ENCODE measurements at regions not wholly inside any gene's neighbourhood (a gene's known extent, or its start where the extent isn't known, plus 50 kb on each side); places are given as distances from the start of the nearest gene placed in this dataset.

DNA sequence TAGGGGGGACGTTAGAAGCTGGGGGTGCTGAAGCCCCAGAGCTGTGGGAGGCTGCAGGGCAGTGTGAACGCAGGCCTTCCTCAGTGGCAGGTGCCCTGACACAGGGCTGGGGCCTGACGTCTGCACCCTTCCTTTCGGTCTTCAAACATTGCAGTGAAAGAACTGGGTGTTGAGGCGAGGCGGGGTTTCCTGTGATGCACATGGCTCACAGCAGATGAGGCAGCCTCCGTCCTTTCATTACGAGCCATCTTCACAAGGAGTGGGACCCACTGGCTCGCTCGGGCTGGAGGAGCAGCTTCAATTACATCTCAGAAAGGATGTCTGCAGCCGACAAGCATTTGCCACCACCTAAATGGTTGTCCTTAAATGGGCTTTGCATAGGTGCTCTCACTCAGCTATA is 180.3 kb upstream of the SHH start:
- in situ Hi-C loops (cut with MboI; ENCODE audit: low sequenced_read_pairs, unreplicated experiment) = no loop called here
- TF ChIP-seq, protein P1, sequence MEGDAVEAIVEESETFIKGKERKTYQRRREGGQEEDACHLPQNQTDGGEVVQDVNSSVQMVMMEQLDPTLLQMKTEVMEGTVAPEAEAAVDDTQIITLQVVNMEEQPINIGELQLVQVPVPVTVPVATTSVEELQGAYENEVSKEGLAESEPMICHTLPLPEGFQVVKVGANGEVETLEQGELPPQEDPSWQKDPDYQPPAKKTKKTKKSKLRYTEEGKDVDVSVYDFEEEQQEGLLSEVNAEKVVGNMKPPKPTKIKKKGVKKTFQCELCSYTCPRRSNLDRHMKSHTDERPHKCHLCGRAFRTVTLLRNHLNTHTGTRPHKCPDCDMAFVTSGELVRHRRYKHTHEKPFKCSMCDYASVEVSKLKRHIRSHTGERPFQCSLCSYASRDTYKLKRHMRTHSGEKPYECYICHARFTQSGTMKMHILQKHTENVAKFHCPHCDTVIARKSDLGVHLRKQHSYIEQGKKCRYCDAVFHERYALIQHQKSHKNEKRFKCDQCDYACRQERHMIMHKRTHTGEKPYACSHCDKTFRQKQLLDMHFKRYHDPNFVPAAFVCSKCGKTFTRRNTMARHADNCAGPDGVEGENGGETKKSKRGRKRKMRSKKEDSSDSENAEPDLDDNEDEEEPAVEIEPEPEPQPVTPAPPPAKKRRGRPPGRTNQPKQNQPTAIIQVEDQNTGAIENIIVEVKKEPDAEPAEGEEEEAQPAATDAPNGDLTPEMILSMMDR (IDR thresholded peaks at IDR 0.05; ENCODE audit: borderline replicate concordance, control extremely low read depth, extremely low read depth, insufficient read depth, missing control alignments) = no peak
- no peak for DNase-seq (ENCODE audit: low spot score)

DNA sequence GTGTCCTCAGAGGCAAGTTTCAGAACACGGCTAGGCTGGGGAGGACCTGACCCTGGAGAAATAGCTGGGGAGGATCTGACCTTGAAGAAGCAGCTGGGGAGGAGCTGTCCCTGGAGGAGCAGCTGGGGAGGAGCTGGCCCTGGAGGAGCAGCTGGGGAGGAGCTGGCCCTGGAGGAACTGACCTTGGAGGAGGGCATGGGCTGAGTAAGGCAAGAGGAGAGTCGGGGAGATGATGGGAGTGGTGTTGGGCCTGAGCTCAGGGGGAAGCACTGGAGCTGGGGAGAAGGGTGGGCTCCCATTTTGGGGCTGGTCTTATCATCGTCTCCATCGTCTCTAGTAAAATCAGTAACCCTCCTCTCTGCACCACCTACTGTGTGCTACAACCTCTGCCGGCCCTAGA is 179.8 kb upstream of the SHH start:
- in situ Hi-C loops (cut with MboI; ENCODE audit: low sequenced_read_pairs, unreplicated experiment) = no loop called here
- TF ChIP-seq, protein P1 (IDR thresholded peaks at IDR 0.05; ENCODE audit: borderline replicate concordance, control extremely low read depth, extremely low read depth, insufficient read depth, missing control alignments) = no peak
- DNase-seq (ENCODE audit: low spot score) = no peak

DNA sequence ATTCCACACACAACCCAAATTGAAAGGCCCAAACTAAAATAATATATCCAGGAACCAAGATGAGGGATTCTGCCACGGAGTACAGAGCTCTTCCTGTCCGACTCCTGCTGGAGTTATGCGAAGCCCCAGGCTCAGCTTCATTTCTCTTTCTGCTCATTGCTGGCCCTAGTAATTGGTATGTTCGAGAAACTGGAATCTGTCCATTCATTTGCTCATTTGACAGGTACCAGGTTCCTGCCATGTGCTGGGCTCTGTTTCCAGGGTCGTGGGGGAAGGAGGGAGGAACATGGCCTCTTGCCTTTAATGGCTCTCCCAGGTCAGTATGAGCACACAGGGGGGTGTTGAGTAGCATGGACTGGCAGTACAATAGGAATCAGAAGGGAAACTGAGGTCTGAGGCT is 179.2 kb upstream of the SHH start:
- in situ Hi-C loops (cut with MboI; ENCODE audit: low sequenced_read_pairs, unreplicated experiment) = no loop called here
- TF ChIP-seq, protein P1 (IDR thresholded peaks at IDR 0.05; ENCODE audit: borderline replicate concordance, control extremely low read depth, extremely low read depth, insufficient read depth, missing control alignments) = no peak
- DNase-seq (ENCODE audit: low spot score) = no peak

DNA sequence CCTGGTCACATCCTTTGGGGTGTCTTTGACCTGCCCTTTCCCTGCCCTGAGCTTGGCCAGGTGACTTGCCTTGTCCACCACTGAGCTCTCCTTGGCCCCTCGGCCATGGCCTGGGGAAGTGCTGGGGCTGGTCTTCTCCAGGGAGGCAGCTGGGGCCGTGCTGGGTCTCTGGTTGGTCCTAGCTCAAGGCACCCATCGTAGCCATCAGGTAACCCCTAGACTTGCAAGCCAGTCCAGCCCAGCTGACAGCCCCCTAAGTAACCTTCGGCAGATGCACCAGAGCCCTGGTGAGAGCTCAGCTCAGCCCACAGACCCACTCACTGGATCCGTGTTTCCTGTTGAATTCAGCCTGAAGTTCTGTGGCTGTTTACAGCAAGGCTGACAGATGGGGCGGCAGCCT is 176.2 kb upstream of the SHH start:
- TF ChIP-seq, protein P1 (IDR thresholded peaks at IDR 0.05; ENCODE audit: borderline replicate concordance, control extremely low read depth, extremely low read depth, insufficient read depth, missing control alignments) = no peak
- in situ Hi-C loops (cut with MboI; ENCODE audit: low sequenced_read_pairs, unreplicated experiment) = no loop called here
- no peak for DNase-seq (ENCODE audit: low spot score)

DNA sequence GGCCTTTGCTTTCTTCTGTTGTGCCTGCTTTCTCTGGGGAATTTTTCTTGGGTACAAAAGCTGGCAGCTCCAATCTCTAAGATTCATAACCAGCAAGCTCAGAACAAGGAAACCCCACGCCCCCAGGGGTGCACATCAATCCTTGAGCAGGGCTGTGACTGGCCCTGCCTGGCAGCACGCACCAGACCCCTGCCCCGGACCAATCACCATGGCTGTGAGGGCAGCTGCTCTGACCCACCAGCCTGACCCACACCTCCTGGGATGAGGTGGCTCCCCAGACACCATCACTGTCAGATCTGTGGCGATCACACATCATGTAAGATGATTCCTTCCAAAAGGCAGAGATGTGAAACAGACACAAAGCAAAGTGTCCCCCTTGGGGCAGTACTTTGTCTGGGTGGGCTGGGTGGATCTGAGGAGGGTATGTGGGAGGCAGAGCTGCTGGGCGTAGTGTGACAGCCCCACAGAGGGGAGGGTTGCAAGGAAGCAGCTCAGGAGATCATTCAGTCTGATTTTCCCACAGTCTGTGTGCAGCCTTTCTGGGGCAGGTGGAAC is 175.5 kb upstream of the SHH start:
- in situ Hi-C loops (cut with MboI; ENCODE audit: low sequenced_read_pairs, unreplicated experiment) = no loop called here
- DNase-seq (ENCODE audit: low spot score) = no peak
- TF ChIP-seq, protein P1 (IDR thresholded peaks at IDR 0.05; ENCODE audit: borderline replicate concordance, control extremely low read depth, extremely low read depth, insufficient read depth, missing control alignments) = no peak

DNA sequence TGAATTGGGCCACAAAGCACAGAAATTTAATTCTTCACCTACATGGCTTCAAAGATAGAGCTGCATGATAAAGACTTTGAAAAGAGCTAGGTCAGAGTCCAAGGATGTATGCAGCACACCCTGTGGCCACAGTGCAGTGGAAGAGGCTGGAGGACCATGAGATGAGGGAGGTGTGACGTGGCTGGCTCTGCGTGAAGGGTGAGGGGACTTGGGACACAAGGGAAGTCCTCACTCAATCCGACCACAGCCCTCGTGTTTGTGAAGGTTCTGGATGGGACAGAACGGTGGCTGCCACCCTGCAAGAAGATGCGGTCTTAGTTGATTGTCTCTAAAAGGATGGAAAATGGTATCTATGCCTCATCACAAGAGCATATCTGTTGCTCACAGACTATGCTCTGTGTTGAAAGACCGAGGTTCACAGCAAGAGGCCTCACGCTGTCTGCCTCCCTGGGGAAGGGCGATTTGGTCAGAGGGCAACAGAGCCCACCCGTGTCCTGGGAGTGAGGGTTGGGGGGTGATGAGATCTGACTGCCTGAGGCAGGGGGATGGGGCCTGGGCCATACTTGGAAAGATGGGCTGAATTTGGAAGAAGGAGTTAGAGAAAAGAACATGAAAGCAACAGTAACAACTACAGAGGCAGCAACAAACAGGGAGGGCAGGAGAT is 174.4 kb upstream of the SHH start:
- no peak for DNase-seq (ENCODE audit: low spot score)
- TF ChIP-seq, protein P1 (IDR thresholded peaks at IDR 0.05; ENCODE audit: borderline replicate concordance, control extremely low read depth, extremely low read depth, insufficient read depth, missing control alignments) = no peak
- in situ Hi-C loops (cut with MboI; ENCODE audit: low sequenced_read_pairs, unreplicated experiment) = no loop called here
